GM18502 (cell line): ENCODE measurements at regions not wholly inside any gene's neighbourhood (a gene's known extent, or its start where the extent isn't known, plus 50 kb on each side); places are given as distances from the start of the nearest gene placed in this dataset.
A peak's percentile ranks its signal among the peaks of the same experiment; 100 is the strongest.
"Not testable (repeated sequence)": the region's sequence is repeated elsewhere in the genome, so short reads cannot be mapped to it uniquely, and the experiment has no call there.

Source experiments
- ATAC-seq: cut with Tn5 transposase; IDR thresholded peaks from one replicate; pipeline ENCODE4 v1.9.1; 2021; ENCODE audit warnings: mild to moderate bottlenecking; ENCODE audit not compliant: unreplicated experiment, poor library complexity

- no peak for ATAC-seq
Observed at GRCh38 chr10:80741278-80741677, 203.6 kb downstream of the SH2D4B start.

GRCh38 chr10:80750268-80750667 lies 212.6 kb downstream of the SH2D4B start:
- ATAC-seq, result no peak

- ATAC-seq, result no peak
Observed at GRCh38 chr10:80751940-80752339, 214.2 kb downstream of the SH2D4B start.

GRCh38 chr10:80753612-80754011 lies 215.9 kb downstream of the SH2D4B start:
- no peak for ATAC-seq

- no peak for ATAC-seq
Observed at GRCh38 chr10:80755893-80756292, 218.2 kb downstream of the SH2D4B start.

- ATAC-seq, result no peak
Observed at GRCh38 chr10:80759693-80760092, 222.0 kb downstream of the SH2D4B start.

GRCh38 chr10:80760914-80761371 lies 223.2 kb downstream of the SH2D4B start:
- ATAC-seq, result peak; percentile 83

- ATAC-seq, result no peak
Observed at GRCh38 chr10:80767963-80768362, 230.3 kb downstream of the SH2D4B start.

- ATAC-seq, result no peak
Observed at GRCh38 chr10:80769700-80770160, 232.0 kb downstream of the SH2D4B start.

- ATAC-seq, result no peak
Observed at GRCh38 chr10:80770239-80770638, 232.5 kb downstream of the SH2D4B start.

GRCh38 chr10:80771285-80771684 lies 233.6 kb downstream of the SH2D4B start:
- no peak for ATAC-seq

- ATAC-seq, result no peak
Observed at GRCh38 chr10:80771902-80772555, 234.3 kb downstream of the SH2D4B start.

- no peak for ATAC-seq
Observed at GRCh38 chr10:80772596-80772995, 234.9 kb downstream of the SH2D4B start.

- no peak for ATAC-seq
Observed at GRCh38 chr10:80784695-80785094, 247.0 kb downstream of the SH2D4B start.

GRCh38 chr10:80786322-80786721 lies 248.6 kb downstream of the SH2D4B start:
- no peak for ATAC-seq

GRCh38 chr10:80787952-80788351 lies 250.2 kb downstream of the SH2D4B start:
- no peak for ATAC-seq

GRCh38 chr10:80794994-80795393 lies 257.3 kb downstream of the SH2D4B start:
- ATAC-seq, result no peak

GRCh38 chr10:80805343-80806020 lies 267.8 kb downstream of the SH2D4B start:
- ATAC-seq, result no peak

- ATAC-seq, result no peak
Observed at GRCh38 chr10:80814147-80814652, 276.5 kb downstream of the SH2D4B start.

- no peak for ATAC-seq
Observed at GRCh38 chr10:80829151-80829550, 291.4 kb downstream of the SH2D4B start.

- no peak for ATAC-seq
Observed at GRCh38 chr10:80829562-80829961, 291.9 kb downstream of the SH2D4B start.

GRCh38 chr10:80832693-80833092 lies 295.0 kb downstream of the SH2D4B start:
- not testable (repeated sequence) for ATAC-seq
